ENCODE measurements at regions not wholly inside any gene's neighbourhood (a gene's known extent, or its start where the extent isn't known, plus 50 kb on each side); places are given as distances from the start of the nearest gene placed in this dataset.

- TF ChIP-seq, protein P1, sequence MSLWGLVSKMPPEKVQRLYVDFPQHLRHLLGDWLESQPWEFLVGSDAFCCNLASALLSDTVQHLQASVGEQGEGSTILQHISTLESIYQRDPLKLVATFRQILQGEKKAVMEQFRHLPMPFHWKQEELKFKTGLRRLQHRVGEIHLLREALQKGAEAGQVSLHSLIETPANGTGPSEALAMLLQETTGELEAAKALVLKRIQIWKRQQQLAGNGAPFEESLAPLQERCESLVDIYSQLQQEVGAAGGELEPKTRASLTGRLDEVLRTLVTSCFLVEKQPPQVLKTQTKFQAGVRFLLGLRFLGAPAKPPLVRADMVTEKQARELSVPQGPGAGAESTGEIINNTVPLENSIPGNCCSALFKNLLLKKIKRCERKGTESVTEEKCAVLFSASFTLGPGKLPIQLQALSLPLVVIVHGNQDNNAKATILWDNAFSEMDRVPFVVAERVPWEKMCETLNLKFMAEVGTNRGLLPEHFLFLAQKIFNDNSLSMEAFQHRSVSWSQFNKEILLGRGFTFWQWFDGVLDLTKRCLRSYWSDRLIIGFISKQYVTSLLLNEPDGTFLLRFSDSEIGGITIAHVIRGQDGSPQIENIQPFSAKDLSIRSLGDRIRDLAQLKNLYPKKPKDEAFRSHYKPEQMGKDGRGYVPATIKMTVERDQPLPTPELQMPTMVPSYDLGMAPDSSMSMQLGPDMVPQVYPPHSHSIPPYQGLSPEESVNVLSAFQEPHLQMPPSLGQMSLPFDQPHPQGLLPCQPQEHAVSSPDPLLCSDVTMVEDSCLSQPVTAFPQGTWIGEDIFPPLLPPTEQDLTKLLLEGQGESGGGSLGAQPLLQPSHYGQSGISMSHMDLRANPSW (CRISPR knock-in tag; conservative IDR thresholded peaks at IDR 0.05; ENCODE audit: low read depth): no peak
- no peak for TF ChIP-seq ZNF671 (CRISPR knock-in tag; IDR thresholded peaks at IDR 0.05)
- TF ChIP-seq, protein P2, sequence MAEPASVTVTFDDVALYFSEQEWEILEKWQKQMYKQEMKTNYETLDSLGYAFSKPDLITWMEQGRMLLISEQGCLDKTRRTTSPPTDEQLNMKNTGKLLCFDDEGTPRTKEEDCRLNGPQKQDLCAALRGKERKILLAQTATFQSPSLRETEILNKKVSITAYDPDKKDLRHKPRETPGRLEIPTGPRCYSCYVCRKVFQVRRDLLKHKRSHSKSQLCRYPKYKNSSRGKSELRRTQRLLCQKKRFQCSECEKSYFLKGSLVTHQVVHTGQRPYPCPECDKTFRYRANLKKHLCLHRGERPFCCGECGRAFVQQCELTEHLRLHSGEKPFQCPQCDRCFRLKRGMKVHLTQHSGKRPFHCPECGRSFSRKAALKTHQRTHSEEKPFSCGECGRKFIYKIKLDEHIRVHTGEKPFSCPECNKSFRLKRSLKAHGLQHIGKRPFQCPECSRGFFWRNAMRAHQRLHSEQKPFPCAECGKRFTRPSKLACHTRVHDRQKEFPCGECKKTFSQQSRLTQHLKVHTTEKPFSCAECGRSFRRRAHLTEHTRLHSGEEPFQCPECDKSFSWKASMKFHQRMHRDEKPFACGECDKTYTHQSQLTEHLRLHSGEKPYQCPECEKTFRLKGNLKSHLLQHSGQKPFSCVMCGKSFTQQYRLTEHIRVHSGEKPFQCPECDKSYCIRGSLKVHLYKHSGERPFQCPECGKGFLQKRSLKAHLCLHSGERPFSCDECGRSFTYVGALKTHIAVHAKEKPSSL (CRISPR knock-in tag; conservative IDR thresholded peaks at IDR 0.05): no peak
- TF ChIP-seq TEAD4 (CRISPR knock-in tag; IDR thresholded peaks at IDR 0.05): no peak
These were observed 239.3 kb downstream of the SIPA1L2 start (continued) for GRCh38 chr1:232390590-232390989.

GRCh38 chr1:232389744-232390143 lies 240.2 kb downstream of the SIPA1L2 start:
- no peak overlapping the region for H3K27ac Mint-ChIP-seq
- TF ChIP-seq USF1 (CRISPR knock-in tag; IDR thresholded peaks at IDR 0.05): no peak
- no peak for TF ChIP-seq GTF2I (CRISPR knock-in tag; conservative IDR thresholded peaks at IDR 0.05)
- TF ChIP-seq JAZF1 (CRISPR knock-in tag; IDR thresholded peaks at IDR 0.05): no peak
- TF ChIP-seq, protein P3, sequence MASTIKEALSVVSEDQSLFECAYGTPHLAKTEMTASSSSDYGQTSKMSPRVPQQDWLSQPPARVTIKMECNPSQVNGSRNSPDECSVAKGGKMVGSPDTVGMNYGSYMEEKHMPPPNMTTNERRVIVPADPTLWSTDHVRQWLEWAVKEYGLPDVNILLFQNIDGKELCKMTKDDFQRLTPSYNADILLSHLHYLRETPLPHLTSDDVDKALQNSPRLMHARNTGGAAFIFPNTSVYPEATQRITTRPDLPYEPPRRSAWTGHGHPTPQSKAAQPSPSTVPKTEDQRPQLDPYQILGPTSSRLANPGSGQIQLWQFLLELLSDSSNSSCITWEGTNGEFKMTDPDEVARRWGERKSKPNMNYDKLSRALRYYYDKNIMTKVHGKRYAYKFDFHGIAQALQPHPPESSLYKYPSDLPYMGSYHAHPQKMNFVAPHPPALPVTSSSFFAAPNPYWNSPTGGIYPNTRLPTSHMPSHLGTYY (CRISPR knock-in tag; IDR thresholded peaks at IDR 0.05): no peak
- no peak for TF ChIP-seq PREB (CRISPR knock-in tag; IDR thresholded peaks at IDR 0.05; ENCODE audit: borderline replicate concordance)
- TF ChIP-seq, protein P4, sequence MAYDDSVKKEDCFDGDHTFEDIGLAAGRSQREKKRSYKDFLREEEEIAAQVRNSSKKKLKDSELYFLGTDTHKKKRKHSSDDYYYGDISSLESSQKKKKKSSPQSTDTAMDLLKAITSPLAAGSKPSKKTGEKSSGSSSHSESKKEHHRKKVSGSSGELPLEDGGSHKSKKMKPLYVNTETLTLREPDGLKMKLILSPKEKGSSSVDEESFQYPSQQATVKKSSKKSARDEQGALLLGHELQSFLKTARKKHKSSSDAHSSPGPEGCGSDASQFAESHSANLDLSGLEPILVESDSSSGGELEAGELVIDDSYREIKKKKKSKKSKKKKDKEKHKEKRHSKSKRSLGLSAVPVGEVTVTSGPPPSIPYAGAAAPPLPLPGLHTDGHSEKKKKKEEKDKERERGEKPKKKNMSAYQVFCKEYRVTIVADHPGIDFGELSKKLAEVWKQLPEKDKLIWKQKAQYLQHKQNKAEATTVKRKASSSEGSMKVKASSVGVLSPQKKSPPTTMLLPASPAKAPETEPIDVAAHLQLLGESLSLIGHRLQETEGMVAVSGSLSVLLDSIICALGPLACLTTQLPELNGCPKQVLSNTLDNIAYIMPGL (CRISPR knock-in tag; IDR thresholded peaks at IDR 0.05): no peak
- no peak for TF ChIP-seq FOXJ3 (CRISPR knock-in tag; IDR thresholded peaks at IDR 0.05; ENCODE audit: borderline replicate concordance)
- TF ChIP-seq TCF7 (CRISPR knock-in tag; IDR thresholded peaks at IDR 0.05; ENCODE audit: low read depth): no peak
- TF ChIP-seq MAX (CRISPR knock-in tag; IDR thresholded peaks at IDR 0.05): no peak
- no peak for TF ChIP-seq SMAD4 (CRISPR knock-in tag; IDR thresholded peaks at IDR 0.05)
- TF ChIP-seq ZNF219 (CRISPR knock-in tag; IDR thresholded peaks at IDR 0.05; ENCODE audit: borderline replicate concordance): no peak
- no peak for TF ChIP-seq JUN (CRISPR knock-in tag; IDR thresholded peaks at IDR 0.05)
- TF ChIP-seq HMGA2 (CRISPR knock-in tag; IDR thresholded peaks at IDR 0.05): no peak
- no peak for TF ChIP-seq AR (CRISPR knock-in tag; IDR thresholded peaks at IDR 0.05)
- TF ChIP-seq, protein P5, sequence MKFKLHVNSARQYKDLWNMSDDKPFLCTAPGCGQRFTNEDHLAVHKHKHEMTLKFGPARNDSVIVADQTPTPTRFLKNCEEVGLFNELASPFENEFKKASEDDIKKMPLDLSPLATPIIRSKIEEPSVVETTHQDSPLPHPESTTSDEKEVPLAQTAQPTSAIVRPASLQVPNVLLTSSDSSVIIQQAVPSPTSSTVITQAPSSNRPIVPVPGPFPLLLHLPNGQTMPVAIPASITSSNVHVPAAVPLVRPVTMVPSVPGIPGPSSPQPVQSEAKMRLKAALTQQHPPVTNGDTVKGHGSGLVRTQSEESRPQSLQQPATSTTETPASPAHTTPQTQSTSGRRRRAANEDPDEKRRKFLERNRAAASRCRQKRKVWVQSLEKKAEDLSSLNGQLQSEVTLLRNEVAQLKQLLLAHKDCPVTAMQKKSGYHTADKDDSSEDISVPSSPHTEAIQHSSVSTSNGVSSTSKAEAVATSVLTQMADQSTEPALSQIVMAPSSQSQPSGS (CRISPR knock-in tag; IDR thresholded peaks at IDR 0.05; ENCODE audit: borderline replicate concordance, low read depth): no peak
- TF ChIP-seq TEAD4 (CRISPR knock-in tag; IDR thresholded peaks at IDR 0.05): no peak
- TF ChIP-seq NFATC4 (CRISPR knock-in tag; IDR thresholded peaks at IDR 0.05): no peak
- ChIA-PET CTCF (no interaction called here), POLR2A (no interaction called here)
- H3K4me3 Mint-ChIP-seq: no peak overlapping the region
- H3K9me3 Mint-ChIP-seq: no peaks in the 10 kb centered on the region
- H3K36me3 Mint-ChIP-seq: no peaks in the 10 kb centered on the region
- H3K27me3 Mint-ChIP-seq (ENCODE audit: low read depth): peaks cover 4% of the 10 kb centered on the region
- H3K4me1 Mint-ChIP-seq: peaks cover 17% of the 10 kb centered on the region
- ATAC-seq (no peak), DNase-seq (ENCODE audit: low spot score) (no peak)
